GM12891 (cell line): ENCODE measurements at regions not wholly inside any gene's neighbourhood (a gene's known extent, or its start where the extent isn't known, plus 50 kb on each side); places are given as distances from the start of the nearest gene placed in this dataset.
A peak's percentile ranks its signal among the peaks of the same experiment; 100 is the strongest.

Source experiments
- DNase-seq: peaks from one replicate; pipeline ENCODE4 v3.0.0; 2011; ENCODE audit warnings: low spot score; ENCODE audit not compliant: insufficient read length
- FAIRE-seq: peaks from 2 replicates; lab custom pipeline; 2011; peaks lifted over from hg19 to GRCh38; lab: Jason Lieb, UNC
- PAX5 ChIP-seq: IDR thresholded peaks from 2 replicates; pipeline ENCODE4 v1.6.1; 2011; ENCODE audit warnings: low read length, moderate library complexity, mild to moderate bottlenecking; ENCODE audit not compliant: insufficient read depth, severe bottlenecking
- POLR2A ChIP-seq: IDR thresholded peaks from 2 replicates; pipeline ENCODE4 v1.6.1; 2011; ENCODE audit warnings: low read depth, low read length, control low read depth
- POLR2AphosphoS5 ChIP-seq: IDR thresholded peaks from 2 replicates; pipeline ENCODE4 v1.6.1; 2011; ENCODE audit warnings: low read depth, low read length, control low read depth
- POU2F2 ChIP-seq: IDR thresholded peaks from 2 replicates; pipeline ENCODE4 v1.6.1; 2011; ENCODE audit warnings: low read depth, mild to moderate bottlenecking, control low read depth, low read length, moderate library complexity
- SPI1 ChIP-seq: IDR thresholded peaks from 2 replicates; pipeline ENCODE4 v1.6.1; 2011; ENCODE audit warnings: low read depth, low read length, control low read depth
- TAF1 ChIP-seq: IDR thresholded peaks from 2 replicates; pipeline ENCODE4 v1.6.1; 2011; ENCODE audit warnings: low read depth, low read length, control low read depth

DNA sequence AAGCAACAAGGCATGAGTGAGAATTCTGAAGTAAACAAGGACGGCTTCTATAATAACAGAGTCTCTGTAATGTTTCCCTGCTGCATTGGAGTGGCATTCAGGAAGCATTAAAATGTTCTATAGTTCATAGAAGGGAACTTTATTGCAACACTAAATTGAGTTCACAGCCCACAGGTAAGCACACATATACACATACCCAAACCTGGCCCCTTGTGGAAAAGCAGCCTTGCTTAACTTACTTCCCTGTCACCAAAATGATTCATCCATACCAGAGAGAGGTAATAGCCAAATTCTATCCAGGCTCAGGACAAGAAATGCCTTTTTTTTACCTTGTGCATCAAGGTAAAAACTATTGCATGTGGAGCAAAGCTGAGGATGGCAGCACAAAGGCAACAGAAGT is 241.4 kb downstream of the HHIPL2 start:
- no peak for FAIRE-seq
- TF ChIP-seq SPI1 (no peak), PAX5 (no peak), POLR2A (no peak), POU2F2 (no peak), TAF1 (no peak), POLR2AphosphoS5 (no peak)

DNA sequence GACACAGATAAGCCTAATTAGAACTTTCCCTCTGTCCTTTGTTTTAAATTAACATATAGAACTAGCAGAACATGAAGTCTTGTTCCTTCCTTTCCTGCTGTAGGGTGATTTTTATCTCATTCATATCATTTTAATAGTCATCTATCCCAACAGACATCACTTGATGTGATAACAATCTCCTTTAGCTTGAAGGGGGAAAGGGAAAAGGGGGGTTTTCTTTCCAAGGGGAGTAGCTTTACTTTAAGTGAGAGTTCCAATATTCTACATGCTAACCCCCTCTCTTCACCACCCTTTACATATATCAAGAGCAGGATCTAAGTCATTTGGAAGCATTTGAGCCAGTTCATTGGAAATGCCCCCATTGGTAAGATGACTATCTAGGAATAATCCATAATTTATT is 241.9 kb downstream of the HHIPL2 start:
- FAIRE-seq: no peak
- TF ChIP-seq SPI1 (no peak), POLR2A (no peak), TAF1 (no peak), PAX5 (no peak), POU2F2 (no peak), POLR2AphosphoS5 (no peak)

More for the DNA sequence above, 241.4 kb downstream of the HHIPL2 start:
- DNase-seq: no peak

DNA sequence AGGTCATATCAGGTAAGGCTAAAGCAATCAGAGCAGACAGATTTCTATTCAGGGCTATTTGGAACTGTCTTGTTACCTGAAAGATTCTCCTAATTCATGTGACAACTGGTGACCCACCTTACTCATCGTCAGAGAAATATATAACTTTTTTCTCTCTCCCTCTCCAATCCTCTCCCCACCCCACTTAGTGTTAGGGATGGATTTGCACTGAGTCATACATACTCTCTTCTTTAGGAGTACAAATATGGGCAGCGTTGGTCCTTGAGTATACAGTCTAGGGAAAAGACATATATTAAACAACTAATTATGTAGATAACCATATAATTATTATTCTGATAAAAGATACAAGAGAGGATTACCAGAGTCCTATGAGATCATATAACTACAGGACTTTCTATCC is 246.3 kb downstream of the HHIPL2 start:
- FAIRE-seq (no peak), DNase-seq (no peak)
- TF ChIP-seq POU2F2: no peak
- no peak for TF ChIP-seq PAX5
- TF ChIP-seq POLR2A: no peak
- TF ChIP-seq TAF1: no peak
- TF ChIP-seq POLR2AphosphoS5: no peak
- no peak for TF ChIP-seq SPI1

More for the DNA sequence above, 241.9 kb downstream of the HHIPL2 start:
- DNase-seq: no peak

DNA sequence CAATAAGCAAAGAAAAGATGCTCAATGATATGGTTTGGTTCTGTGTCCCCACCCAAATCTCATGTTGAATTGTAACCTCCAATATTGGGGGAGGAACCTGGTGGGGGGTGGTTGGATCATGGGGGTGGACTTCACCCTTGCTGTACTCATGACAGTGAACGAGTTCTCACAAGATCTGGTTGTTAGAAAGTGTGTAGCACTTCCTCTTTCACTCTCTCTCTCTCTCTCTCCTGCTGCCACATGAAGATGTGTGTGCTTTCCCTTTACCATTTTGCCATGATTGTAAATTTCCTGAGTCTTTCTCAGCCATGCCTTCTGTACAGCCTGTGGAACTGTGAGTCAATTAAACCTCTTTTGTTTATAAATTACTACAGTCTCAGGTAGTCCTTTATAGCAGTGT is 248.4 kb downstream of the HHIPL2 start:
- no peak for DNase-seq
- no peak for FAIRE-seq

DNA sequence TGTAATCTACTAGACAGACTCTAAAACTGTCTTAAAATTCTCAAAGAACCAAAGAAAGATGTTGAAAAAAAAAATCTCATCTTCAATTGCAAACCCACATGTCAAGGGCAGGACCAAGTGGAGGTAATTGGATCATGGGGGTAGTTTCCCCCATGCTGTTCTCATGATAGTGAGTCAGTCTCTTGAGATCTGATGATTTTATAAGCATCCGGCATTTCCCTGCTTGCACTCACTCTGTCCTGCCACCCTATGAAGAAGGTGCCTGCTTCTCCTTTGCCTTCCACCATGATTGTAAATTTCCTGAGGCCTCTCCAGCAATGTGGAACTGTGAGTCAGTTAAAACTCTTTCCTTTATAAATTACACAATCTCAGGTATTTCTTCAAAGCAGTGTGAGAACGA is 257.0 kb downstream of the HHIPL2 start:
- FAIRE-seq: no peak
- no peak for TF ChIP-seq POLR2A
- TF ChIP-seq SPI1: no peak
- no peak for TF ChIP-seq POU2F2
- TF ChIP-seq POLR2AphosphoS5: no peak
- no peak for TF ChIP-seq TAF1
- TF ChIP-seq PAX5: no peak

More for the DNA sequence above, 248.4 kb downstream of the HHIPL2 start:
- TF ChIP-seq POU2F2 (no peak), SPI1 (peak; percentile 76)

DNA sequence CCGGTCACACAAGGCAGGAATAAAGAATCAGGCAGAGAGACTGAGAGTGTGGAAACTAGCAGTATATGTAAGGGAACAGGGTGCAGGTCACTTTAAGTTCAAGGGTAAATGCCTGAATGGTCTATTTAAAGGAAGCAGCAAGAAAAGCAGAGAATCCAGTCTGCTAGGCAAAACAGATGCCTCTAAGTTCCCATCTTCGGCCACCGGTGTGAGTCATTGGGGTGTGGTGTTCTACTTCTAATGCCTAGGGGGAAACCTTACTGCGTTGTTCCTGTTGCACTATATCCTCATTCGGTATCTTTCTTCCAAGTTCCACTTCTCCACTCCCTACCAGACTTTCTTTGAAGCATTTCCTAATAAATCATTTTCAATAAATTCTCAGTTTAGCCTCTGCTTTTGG is 259.9 kb downstream of the HHIPL2 start:
- no peak for TF ChIP-seq TAF1
- TF ChIP-seq SPI1: no peak
- no peak for TF ChIP-seq POLR2AphosphoS5
- TF ChIP-seq PAX5: no peak
- no peak for TF ChIP-seq POLR2A
- TF ChIP-seq POU2F2: no peak
- FAIRE-seq (no peak), DNase-seq (no peak)

More for the DNA sequence above, 257.0 kb downstream of the HHIPL2 start:
- DNase-seq: no peak

DNA sequence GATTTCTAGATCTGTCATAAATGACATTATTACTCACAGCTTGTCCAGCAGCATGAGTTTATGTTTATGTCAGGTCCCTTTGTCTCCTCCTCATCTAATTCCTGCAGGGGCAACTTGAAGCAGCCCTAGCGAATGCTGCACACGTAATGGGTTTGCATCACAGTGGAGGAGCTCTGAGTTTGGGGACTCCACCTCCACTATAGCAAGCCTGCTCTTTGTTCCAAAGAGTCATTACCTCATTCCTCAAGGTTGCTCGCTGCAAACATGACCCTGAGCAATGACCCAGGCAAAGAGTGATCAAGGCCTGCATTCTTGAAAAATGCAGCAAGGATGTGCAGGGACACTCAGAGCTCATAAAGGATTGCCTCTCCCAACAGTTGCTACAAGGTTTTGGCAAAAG is 261.9 kb downstream of the HHIPL2 start:
- TF ChIP-seq SPI1 (no peak), PAX5 (no peak), POLR2AphosphoS5 (no peak)
- FAIRE-seq (no peak), DNase-seq (no peak)

DNA sequence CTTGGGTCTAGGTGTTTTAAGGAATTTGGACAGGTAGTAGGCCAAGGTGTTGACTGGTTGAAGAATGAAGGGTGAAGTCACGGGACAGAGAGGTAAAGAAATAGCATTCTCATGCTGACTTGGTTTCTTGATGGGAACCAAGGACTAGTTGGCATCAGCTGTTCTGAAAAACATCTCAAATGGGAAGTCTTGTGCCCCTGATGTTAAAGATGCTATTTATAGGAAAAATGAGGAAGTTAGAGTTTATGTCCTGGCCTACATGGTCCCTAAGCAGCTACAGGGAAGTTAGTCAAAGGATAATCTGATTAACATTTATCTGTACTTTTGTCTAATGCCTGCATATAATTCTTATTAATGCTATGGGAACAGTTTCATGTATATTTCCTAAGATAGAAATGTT is 262.4 kb downstream of the HHIPL2 start:
- no peak for DNase-seq
- TF ChIP-seq PAX5: no peak
- TF ChIP-seq SPI1: no peak
- no peak for TF ChIP-seq POU2F2
- no peak for TF ChIP-seq POLR2A
- TF ChIP-seq POLR2AphosphoS5: no peak
- no peak for TF ChIP-seq TAF1
- no peak for FAIRE-seq

DNA sequence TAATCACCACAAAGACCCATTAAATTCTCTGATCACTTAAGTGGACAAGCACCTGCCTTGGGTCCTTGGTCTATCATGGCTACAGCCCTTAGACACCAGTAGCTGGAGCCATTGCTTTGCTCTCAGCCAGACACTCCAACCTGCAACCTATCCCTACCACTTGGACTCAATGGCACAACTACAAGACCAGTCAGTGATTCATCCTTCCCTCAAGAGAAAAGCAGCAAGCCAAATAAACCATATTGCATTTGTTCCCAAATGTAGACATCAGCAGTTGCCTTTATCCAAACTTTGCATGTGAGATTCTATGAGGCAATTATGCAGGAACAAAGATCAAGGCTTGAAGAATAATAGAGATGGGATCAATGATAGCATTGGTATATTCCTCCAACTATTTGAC is 263.4 kb downstream of the HHIPL2 start:
- DNase-seq: no peak
- FAIRE-seq: no peak
- TF ChIP-seq POLR2AphosphoS5: no peak
- TF ChIP-seq POLR2A: no peak
- TF ChIP-seq SPI1: no peak
- no peak for TF ChIP-seq POU2F2
- no peak for TF ChIP-seq PAX5
- TF ChIP-seq TAF1: no peak

DNA sequence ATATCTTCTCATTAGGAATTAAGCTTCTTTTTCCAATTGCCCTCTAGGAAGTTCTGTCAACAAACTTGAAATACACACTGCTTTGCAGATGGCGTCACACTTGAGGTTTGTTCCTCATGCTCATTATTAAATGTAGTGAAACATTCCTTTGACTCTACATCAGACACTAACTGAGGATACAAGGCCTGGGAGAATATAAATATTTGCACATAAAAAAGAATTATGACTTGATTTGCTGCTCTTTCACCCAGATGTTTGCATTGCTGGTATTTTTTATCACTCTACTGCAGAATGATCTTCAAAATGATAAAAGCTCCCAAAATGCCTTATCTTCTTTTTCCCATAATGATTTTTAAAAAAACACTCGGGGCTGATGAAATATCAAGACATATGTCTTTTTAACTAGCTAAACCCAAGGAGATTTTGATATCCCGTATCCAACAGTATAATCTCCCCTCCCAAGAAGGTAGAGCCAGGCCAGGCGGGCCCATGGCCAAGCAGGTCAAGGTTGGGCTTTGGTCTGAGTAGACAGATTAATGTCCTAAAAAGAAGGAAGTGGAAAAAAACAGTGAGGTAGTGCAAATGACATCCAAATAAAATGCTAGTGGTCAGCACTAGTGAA is 264.6 kb downstream of the HHIPL2 start:
- FAIRE-seq (no peak), DNase-seq (no peak)
- TF ChIP-seq SPI1 (no peak), POLR2AphosphoS5 (no peak), TAF1 (no peak), POLR2A (no peak), POU2F2 (no peak), PAX5 (no peak)
